ENCODE measurements at regions not wholly inside any gene's neighbourhood (a gene's known extent, or its start where the extent isn't known, plus 50 kb on each side); places are given as distances from the start of the nearest gene placed in this dataset.

- no peak for DNase-seq (ENCODE audit: low read depth)
These were observed 601.1 kb upstream of the PIK3C3 start for GRCh38 chr18:41353777-41354528.

GRCh38 chr18:41351430-41351829 is 603.6 kb upstream of the PIK3C3 start:
- no peak for DNase-seq (ENCODE audit: low read depth)

- peak; percentile 70 for DNase-seq (ENCODE audit: low read depth)
These were observed 608.0 kb upstream of the PIK3C3 start for GRCh38 chr18:41347057-41347456.

DNA sequence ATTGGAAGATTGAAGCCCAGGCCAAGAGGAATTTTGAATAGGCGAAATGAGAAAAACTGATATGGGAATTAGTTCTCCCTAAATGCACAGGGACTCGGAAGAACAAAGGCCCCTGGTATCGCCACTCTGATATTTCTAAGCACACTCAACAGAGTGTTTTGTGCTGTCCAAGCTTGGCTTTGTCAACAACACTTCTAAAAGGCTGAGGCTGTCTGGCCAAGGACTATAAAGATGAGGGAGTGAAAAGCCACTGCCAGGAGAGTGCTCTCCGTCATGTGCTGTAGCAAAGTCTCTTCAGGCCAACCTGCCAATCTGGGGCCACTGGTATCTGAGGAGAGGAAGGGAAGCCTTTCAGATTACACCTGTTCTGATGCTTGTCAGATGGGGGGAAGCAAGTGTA is 611.2 kb upstream of the PIK3C3 start:
- no peak for DNase-seq (ENCODE audit: low read depth)

DNA sequence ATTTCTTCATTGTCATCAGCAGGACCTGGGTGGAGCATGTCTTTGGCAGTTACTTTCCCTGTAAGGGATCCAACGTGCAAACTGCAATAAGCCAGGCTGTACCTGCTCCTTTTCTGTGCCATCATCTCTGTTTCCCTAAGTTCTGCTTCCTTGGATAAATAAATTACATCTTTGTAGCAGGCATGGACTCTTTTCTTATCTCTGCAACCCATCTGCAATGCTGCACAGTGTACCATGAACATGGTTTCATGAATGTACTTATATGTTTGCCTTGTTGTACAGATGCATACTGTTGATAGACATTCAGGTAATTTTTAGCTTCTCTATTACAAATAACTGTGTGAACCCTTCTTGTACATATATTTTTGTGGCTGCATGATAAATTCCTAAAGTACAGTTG is 616.7 kb upstream of the PIK3C3 start:
- DNase-seq (ENCODE audit: low read depth): no peak

DNA sequence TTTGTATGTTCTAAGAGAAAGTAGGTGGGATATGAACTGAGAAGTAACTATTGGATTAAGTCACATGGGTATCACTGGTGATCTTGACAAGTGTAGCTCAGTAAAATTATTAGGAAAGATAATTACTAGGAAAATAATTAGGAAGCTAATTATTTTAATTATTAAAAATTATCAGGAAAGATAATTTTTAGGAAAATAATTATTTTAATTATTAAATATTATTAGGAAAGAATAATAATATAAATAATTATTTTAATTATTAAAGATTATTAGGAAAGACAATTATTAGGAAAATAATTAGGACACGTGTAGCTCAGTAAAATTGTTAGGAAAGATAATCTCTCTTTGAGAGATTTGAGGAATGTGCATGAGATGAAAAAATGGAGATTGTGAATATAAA is 623.4 kb upstream of the PIK3C3 start:
- DNase-seq (ENCODE audit: low read depth): no peak

DNA sequence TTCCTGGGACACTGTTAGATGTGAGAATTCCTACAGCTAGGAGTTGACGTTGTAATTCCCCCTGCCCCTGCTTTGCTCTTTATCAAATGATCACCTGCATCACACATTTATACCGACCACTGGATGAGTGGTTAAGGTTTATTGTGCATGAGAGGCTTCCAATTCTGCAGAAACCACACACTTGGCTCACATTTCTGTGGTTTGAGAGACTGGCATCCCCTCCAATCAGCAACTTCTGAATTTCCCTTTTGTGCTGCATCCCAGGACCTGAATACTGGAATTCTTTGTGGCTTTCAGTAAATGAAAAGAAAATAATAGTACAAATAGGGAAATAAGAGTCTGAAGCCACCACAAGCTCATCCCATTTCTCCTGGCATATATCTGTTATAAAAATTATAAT is 628.7 kb upstream of the PIK3C3 start:
- peak; percentile 44 for DNase-seq (ENCODE audit: low read depth)

GRCh38 chr18:41324934-41325333 is 630.1 kb upstream of the PIK3C3 start:
- DNase-seq (ENCODE audit: low read depth): no peak

- no peak for DNase-seq (ENCODE audit: low read depth)
These were observed 630.8 kb upstream of the PIK3C3 start for GRCh38 chr18:41324020-41324791.

- DNase-seq (ENCODE audit: low read depth): no peak
These were observed 632.0 kb upstream of the PIK3C3 start for GRCh38 chr18:41323044-41323443.

DNA sequence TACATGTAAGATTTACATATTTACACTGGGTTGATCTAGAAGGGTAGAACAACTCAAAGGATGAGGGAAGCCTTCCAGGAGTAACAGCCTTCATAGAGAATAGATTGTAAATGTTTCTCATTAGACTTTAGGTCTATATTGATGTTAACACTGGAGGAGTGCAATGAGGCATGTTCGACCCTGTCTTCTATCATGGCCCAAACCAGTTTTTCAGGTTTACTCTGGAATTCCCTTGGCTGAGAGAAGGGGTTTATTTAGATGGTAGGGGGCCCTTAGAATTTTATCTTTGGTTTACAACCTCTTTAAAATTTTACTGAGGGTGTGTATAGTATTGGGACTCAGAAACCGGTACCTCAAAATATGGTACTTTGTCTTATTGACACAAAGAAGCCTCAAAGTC is 634.9 kb upstream of the PIK3C3 start:
- no peak for DNase-seq (ENCODE audit: low read depth)

GRCh38 chr18:41315134-41315533 is 639.9 kb upstream of the PIK3C3 start:
- DNase-seq (ENCODE audit: low read depth): no peak

- no peak for DNase-seq (ENCODE audit: low read depth)
These were observed 643.2 kb upstream of the PIK3C3 start for GRCh38 chr18:41311571-41312547.

DNA sequence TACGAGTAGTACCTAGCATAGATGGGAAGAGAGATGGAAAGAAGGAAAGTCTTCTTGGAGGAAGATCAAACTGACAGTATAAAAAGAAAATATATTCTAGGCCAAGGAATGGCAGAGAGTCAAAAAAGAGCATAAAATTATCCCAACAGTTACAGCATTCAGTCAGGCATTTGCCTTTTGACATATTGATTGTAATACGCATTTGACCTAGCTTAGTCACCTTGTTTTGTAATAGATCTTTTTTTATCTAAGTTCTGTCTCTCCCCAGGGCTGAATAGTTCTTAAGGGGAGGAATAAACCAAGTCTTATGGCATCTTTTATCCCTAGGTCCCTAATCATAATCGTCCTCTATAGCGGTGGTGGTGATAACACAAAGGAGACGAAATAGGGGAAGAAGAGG is 657.3 kb upstream of the PIK3C3 start:
- no peak for DNase-seq (ENCODE audit: low read depth)

- DNase-seq (ENCODE audit: low read depth): no peak
These were observed 685.7 kb upstream of the PIK3C3 start for GRCh38 chr18:41269294-41269693.

DNA sequence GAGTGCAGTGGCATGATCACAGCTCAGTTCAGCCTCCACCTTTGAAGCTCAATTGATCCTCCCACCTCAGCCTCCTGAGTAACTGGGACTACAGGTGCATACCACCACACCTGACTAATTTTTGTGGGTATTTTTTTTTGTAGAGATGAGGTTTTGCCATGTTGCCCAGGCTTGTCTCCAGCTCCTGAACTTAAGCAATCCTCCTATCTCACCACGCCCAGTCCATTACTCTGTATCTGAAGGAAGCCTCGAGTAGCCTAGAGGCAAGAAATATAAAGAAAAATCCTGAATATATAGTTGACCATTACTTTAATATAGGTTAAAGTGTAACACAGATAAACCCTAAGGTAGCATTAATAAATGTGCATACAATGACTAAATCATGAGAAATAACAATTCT is 686.8 kb upstream of the PIK3C3 start:
- no peak for DNase-seq (ENCODE audit: low read depth)

DNA sequence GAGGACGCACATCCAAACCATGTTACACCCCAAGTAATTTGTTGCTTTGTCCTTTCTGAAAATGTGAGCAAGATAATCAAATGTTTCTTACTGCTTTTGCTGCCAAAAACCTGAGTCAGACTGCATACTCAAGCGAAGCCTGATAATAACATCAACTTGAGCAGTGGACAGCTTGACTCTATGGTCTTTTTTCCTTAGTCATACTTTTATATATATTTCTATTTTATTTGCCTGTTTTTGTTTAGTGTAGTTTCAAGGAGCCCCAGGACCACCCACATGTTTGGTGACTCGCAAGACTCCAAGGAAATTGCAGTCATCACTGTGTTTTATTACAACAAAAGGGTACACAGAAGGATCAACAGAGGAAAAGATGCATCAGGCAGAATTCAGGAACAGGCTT is 688.4 kb upstream of the PIK3C3 start:
- DNase-seq (ENCODE audit: low read depth): peak; percentile 15

GRCh38 chr18:41266204-41266603 is 688.8 kb upstream of the PIK3C3 start:
- no peak for DNase-seq (ENCODE audit: low read depth)

- DNase-seq (ENCODE audit: low read depth): peak; percentile 8
These were observed 690.0 kb upstream of the PIK3C3 start for GRCh38 chr18:41265047-41265446.

GRCh38 chr18:41263956-41264355 is 691.1 kb upstream of the PIK3C3 start:
- no peak for DNase-seq (ENCODE audit: low read depth)

GRCh38 chr18:41262688-41263087 is 692.3 kb upstream of the PIK3C3 start:
- DNase-seq (ENCODE audit: low read depth): no peak

DNA sequence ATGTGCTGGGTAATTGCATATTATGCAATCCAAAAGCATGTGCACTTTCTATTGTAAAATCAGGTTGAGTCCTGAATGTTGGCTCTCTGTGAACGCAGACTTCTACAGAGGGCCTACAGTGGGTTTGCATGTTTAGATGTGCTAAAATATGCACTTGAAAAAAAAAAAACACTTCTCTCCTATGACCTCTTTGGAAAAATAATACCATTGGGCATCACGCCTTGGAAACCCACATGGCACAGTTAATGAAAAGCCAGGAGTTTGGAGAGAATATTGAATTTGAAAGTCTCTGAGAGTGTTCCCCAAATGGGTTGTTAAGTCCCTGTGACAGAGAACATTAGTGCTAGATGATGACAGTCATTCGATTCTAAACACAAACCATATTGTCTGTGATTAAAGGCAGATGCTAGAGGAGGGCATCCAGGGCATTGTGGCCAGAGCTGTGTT is 710.4 kb upstream of the PIK3C3 start:
- no peak for DNase-seq (ENCODE audit: low read depth)

Measured in non-pigmented ciliary epithelial cell (primary cell).